ENCODE measurements at regions not wholly inside any gene's neighbourhood (a gene's known extent, or its start where the extent isn't known, plus 50 kb on each side); places are given as distances from the start of the nearest gene placed in this dataset.

DNA sequence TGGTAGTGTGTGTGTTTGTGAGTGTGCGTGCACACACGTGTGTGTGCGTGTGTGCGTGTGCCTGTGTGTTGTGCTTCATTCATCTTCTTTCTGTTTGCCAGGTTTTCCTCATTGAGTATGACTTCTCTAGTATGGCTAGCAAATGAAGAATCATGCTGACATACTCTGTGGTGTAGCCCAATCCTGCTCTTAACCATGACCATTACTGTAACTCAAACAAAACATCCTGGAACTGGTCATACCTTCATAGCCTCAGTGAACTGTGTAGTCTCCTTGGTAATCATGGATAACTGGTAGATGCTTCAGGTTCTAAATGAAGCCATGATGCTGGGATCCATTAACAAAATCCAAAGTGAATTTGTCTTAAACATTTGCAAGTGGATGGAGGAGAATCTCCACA is 1117.7 kb downstream of the BCL11B start:
- H3K4me3 ChIP-seq (ENCODE audit: low read length): no peak overlapping the region
- TF ChIP-seq, protein P1, sequence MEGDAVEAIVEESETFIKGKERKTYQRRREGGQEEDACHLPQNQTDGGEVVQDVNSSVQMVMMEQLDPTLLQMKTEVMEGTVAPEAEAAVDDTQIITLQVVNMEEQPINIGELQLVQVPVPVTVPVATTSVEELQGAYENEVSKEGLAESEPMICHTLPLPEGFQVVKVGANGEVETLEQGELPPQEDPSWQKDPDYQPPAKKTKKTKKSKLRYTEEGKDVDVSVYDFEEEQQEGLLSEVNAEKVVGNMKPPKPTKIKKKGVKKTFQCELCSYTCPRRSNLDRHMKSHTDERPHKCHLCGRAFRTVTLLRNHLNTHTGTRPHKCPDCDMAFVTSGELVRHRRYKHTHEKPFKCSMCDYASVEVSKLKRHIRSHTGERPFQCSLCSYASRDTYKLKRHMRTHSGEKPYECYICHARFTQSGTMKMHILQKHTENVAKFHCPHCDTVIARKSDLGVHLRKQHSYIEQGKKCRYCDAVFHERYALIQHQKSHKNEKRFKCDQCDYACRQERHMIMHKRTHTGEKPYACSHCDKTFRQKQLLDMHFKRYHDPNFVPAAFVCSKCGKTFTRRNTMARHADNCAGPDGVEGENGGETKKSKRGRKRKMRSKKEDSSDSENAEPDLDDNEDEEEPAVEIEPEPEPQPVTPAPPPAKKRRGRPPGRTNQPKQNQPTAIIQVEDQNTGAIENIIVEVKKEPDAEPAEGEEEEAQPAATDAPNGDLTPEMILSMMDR (conservative IDR thresholded peaks at IDR 0.05; ENCODE audit: low read depth, low read length): no peak
- no peak for DNase-seq (ENCODE audit: low read depth)

DNA sequence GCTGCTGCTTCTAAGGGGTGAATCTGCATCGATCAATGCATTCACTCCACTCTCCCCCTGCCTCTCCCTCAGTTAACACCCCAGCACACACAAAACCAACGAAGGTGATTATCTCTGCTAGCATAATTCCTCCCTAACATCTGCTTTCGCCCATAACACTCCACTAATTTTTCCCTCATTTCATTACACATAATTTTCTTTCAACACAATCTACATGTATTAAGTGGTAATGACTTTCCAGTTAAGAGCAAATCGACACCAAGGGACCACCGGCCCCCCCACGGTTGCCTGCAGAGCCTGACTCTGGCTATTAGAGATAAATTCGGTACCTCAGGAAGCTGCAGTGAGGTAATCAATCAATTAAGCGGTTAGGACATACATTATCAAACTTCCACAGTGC is 1115.6 kb downstream of the BCL11B start:
- H3K4me3 ChIP-seq (ENCODE audit: low read length): no peak overlapping the region
- no peak for DNase-seq (ENCODE audit: low read depth)
- TF ChIP-seq, protein P1 (conservative IDR thresholded peaks at IDR 0.05; ENCODE audit: low read depth, low read length): no peak

DNA sequence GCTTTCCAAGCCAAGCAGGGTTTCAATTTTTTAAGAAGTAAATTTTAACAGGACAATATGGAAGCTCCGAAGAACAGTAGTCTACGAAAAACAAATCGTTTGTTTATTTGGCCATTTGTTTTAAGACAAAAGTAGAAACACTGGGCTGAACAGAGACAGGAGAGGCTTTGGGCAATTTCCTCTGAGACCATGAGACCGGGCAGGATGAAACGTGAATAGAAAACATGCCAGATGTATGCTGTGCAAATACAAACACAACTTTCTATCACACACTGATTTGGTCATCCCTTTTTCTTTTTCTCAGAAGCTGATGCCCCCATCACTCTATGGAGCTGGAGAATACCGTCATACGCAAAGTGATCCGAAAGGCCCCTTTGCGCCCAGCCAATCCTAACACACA is 1111.1 kb downstream of the BCL11B start:
- no peak overlapping the region for H3K4me3 ChIP-seq (ENCODE audit: low read length)
- DNase-seq (ENCODE audit: low read depth): no peak
- TF ChIP-seq, protein P1 (conservative IDR thresholded peaks at IDR 0.05; ENCODE audit: low read depth, low read length): no peak

DNA sequence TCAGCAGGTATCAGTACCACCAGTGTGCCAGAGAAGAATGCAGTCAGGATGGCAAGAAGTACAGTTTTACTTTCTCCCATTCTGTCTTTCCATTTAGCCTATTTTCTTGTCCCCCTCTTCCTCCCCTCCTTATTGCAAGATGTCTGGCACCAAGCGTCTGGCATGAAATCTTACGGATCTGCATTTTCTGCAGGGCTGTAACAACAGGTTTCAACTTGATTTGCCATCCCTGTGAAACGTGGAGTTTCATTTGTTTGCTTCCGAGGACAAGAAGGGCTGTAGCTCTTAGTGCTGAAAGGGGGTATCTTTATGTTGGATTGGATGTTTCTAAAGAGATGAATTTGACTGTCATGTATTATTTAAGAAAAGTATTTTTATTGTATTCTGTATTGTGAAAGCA is 1110.6 kb downstream of the BCL11B start:
- DNase-seq (ENCODE audit: low read depth): no peak
- TF ChIP-seq, protein P1 (conservative IDR thresholded peaks at IDR 0.05; ENCODE audit: low read depth, low read length): no peak

DNA sequence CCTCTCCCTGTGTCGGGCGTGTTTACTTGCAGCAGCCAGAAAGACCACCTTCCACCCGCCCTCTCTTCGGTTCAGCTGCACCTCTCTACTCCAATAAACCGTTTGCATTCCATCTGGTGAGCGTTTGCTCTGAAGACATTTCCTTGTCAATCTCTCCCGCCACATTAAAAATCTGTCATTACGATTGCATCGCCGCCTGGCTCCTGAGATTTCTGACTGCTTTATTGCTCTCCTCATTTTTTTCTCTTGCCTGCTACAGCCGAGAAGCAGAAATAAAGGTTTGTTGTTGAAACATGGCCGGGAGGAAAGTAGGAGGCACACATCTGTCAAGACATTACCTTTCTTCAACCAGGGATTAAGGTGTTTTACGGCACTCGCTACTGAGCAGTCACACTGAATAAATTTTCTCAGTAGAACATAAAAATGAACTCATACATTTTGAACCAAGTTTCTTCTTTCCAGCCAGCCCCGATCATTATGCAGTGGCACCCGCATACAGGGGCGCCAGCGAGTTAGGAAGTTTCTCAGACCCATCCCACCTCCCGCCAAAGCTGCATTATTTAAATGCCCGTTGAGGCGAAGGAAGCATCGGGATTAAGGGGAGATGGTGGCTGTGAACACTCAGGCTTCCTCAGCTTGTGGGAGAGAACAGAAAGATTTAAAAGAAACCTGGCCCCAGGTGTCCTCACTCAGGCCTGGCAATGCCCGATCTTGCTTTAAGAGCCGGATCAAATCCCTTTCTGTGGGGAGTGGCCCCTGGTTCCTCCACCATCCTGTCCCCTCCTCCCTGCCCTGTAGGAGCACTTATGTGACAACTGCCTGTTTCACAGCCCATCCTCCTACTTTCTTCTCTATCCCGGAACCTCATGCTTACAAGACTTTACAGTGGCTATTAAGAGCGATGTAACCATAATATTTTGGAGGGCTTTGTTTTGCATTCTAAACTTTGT is 1108.9 kb downstream of the BCL11B start:
- TF ChIP-seq, protein P1 (conservative IDR thresholded peaks at IDR 0.05; ENCODE audit: low read depth, low read length): no peak
- DNase-seq (ENCODE audit: low read depth): no peak
- H3K4me3 ChIP-seq (ENCODE audit: low read length): no peak overlapping the region

More for the DNA sequence above, 1110.6 kb downstream of the BCL11B start:
- no peak overlapping the region for H3K4me3 ChIP-seq (ENCODE audit: low read length)

DNA sequence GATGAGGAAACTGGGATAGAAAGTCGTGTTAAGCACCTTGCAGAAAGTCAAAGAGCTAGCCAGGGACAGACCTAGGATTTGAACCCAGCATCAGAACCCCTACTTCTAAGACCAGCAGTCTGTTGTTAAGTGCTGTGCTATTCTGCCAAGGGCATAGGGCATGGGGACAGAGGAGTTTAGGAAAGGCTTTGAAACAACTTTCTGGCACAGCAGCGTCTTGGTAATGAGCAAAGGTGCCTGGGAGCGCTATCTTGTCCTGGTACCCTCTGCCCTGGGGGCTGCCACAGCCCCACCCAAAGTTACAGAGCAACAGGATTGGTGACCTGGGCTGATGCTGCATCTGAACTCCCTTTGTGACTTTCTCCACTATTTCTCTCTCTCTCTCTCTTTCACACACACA is 1108.1 kb downstream of the BCL11B start:
- H3K4me3 ChIP-seq (ENCODE audit: low read length): no peak overlapping the region
- DNase-seq (ENCODE audit: low read depth): no peak
- TF ChIP-seq, protein P1 (conservative IDR thresholded peaks at IDR 0.05; ENCODE audit: low read depth, low read length): no peak

DNA sequence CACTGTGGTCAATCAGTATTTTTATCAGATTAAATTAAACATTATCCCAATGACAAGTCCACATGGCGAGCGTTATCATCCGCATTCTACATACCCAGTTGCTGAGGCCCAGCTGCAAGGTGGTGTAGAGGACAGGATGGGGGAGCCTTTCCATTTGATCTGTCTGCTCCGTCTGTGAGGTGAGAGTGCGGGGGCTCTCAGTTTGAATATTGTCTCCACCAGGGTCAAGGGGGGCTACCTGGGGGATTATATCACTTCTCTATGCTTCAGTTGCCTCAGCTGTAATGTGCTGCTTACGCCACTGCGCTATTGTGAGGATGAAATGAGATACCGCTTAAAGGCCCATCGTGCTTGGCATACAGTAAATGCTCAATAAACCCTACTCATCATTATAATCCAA is 1106.0 kb downstream of the BCL11B start:
- H3K4me3 ChIP-seq (ENCODE audit: low read length): no peak overlapping the region
- TF ChIP-seq, protein P1 (conservative IDR thresholded peaks at IDR 0.05; ENCODE audit: low read depth, low read length): no peak
- DNase-seq (ENCODE audit: low read depth): no peak

Measured in retinal pigment epithelial cell (primary cell).